SIG-M5 treated with dmso at 0.1 percent for 504 hours (cell line): ENCODE measurements at regions not wholly inside any gene's neighbourhood (a gene's known extent, or its start where the extent isn't known, plus 50 kb on each side); places are given as distances from the start of the nearest gene placed in this dataset.
"Not testable (repeated sequence)": the region's sequence is repeated elsewhere in the genome, so short reads cannot be mapped to it uniquely, and the experiment has no call there.

Experiments
- DNase-seq: peaks from one replicate; lab custom pipeline; 2025; ENCODE audit not compliant: unreplicated experiment; lab: John Stamatoyannopoulos, UW

GRCh38 chr13:74554569-74555275 lies 420.5 kb upstream of the KLF12 start:
- DNase-seq, result no peak

- DNase-seq, result no peak
These were observed 415.8 kb upstream of the KLF12 start for GRCh38 chr13:74550039-74550438.

GRCh38 chr13:74536649-74537048 lies 402.4 kb upstream of the KLF12 start:
- DNase-seq, result not testable (repeated sequence)

- no peak for DNase-seq
These were observed 399.0 kb upstream of the KLF12 start for GRCh38 chr13:74533226-74533625.

- DNase-seq, result no peak
These were observed 395.8 kb upstream of the KLF12 start for GRCh38 chr13:74530011-74530410.

GRCh38 chr13:74528734-74529513 lies 394.7 kb upstream of the KLF12 start:
- DNase-seq, result no peak

- no peak for DNase-seq
These were observed 388.9 kb upstream of the KLF12 start for GRCh38 chr13:74523057-74523456.

GRCh38 chr13:74511523-74511922 lies 377.3 kb upstream of the KLF12 start:
- DNase-seq, result no peak

GRCh38 chr13:74487091-74487722 lies 353.0 kb upstream of the KLF12 start:
- DNase-seq, result no peak

- no peak for DNase-seq
These were observed 351.6 kb upstream of the KLF12 start for GRCh38 chr13:74485757-74486156.

GRCh38 chr13:74479124-74479523 lies 344.9 kb upstream of the KLF12 start:
- no peak for DNase-seq

GRCh38 chr13:74476788-74477187 lies 342.6 kb upstream of the KLF12 start:
- no peak for DNase-seq

- DNase-seq, result no peak
These were observed 342.2 kb upstream of the KLF12 start for GRCh38 chr13:74476365-74476764.

GRCh38 chr13:74466864-74467263 lies 332.7 kb upstream of the KLF12 start:
- DNase-seq, result no peak

GRCh38 chr13:74466020-74466419 lies 331.8 kb upstream of the KLF12 start:
- no peak for DNase-seq

GRCh38 chr13:74465271-74465670 lies 331.1 kb upstream of the KLF12 start:
- no peak for DNase-seq

- no peak for DNase-seq
These were observed 330.5 kb upstream of the KLF12 start for GRCh38 chr13:74464670-74465069.

GRCh38 chr13:74461011-74461410 lies 326.8 kb upstream of the KLF12 start:
- no peak for DNase-seq

- no peak for DNase-seq
These were observed 318.7 kb upstream of the KLF12 start for GRCh38 chr13:74452881-74453280.

GRCh38 chr13:74452176-74452575 lies 318.0 kb upstream of the KLF12 start:
- DNase-seq, result no peak

- no peak for DNase-seq
These were observed 316.8 kb upstream of the KLF12 start for GRCh38 chr13:74450964-74451363.

- DNase-seq, result no peak
These were observed 316.3 kb upstream of the KLF12 start for GRCh38 chr13:74450525-74450845.
